HG03565 (cell line): ENCODE measurements at regions not wholly inside any gene's neighbourhood (a gene's known extent, or its start where the extent isn't known, plus 50 kb on each side); places are given as distances from the start of the nearest gene placed in this dataset.
"Not testable (repeated sequence)": the region's sequence is repeated elsewhere in the genome, so short reads cannot be mapped to it uniquely, and the experiment has no call there.

Experiments
- ATAC-seq: cut with Tn5 transposase; IDR thresholded peaks from one replicate; pipeline ENCODE4 v1.9.1; 2021; ENCODE audit warnings: mild to moderate bottlenecking, moderate library complexity; ENCODE audit not compliant: unreplicated experiment

GRCh38 chr5:93359296-93359959 is 221.6 kb downstream of the NR2F1-AS1 start:
- ATAC-seq: no peak

GRCh38 chr5:93358176-93358575 is 222.8 kb downstream of the NR2F1-AS1 start:
- ATAC-seq: no peak

GRCh38 chr5:93357686-93358085 is 223.3 kb downstream of the NR2F1-AS1 start:
- ATAC-seq: no peak

- ATAC-seq: no peak
Measured at GRCh38 chr5:93355691-93356090, 225.3 kb downstream of the NR2F1-AS1 start.

GRCh38 chr5:93352186-93352585 is 228.8 kb downstream of the NR2F1-AS1 start:
- no peak for ATAC-seq

GRCh38 chr5:93349613-93350012 is 231.4 kb downstream of the NR2F1-AS1 start:
- no peak for ATAC-seq

GRCh38 chr5:93348231-93348630 is 232.8 kb downstream of the NR2F1-AS1 start:
- ATAC-seq: no peak

- ATAC-seq: not testable (repeated sequence)
Measured at GRCh38 chr5:93346850-93347249, 234.2 kb downstream of the NR2F1-AS1 start.

GRCh38 chr5:93346301-93346700 is 234.7 kb downstream of the NR2F1-AS1 start:
- no peak for ATAC-seq

GRCh38 chr5:93343570-93343969 is 237.4 kb downstream of the NR2F1-AS1 start:
- ATAC-seq: peak; percentile 74

- peak; percentile 66 for ATAC-seq
Measured at GRCh38 chr5:93342563-93343061, 238.4 kb downstream of the NR2F1-AS1 start.

GRCh38 chr5:93340881-93341280 is 240.1 kb downstream of the NR2F1-AS1 start:
- no peak for ATAC-seq

GRCh38 chr5:93337138-93337537 is 243.9 kb downstream of the NR2F1-AS1 start:
- ATAC-seq: no peak

- ATAC-seq: no peak
Measured at GRCh38 chr5:93336330-93337110, 244.5 kb downstream of the NR2F1-AS1 start.

- no peak for ATAC-seq
Measured at GRCh38 chr5:93331863-93332262, 249.2 kb downstream of the NR2F1-AS1 start.

- ATAC-seq: no peak
Measured at GRCh38 chr5:93331241-93331640, 249.8 kb downstream of the NR2F1-AS1 start.

GRCh38 chr5:93330506-93330905 is 250.5 kb downstream of the NR2F1-AS1 start:
- ATAC-seq: no peak

- no peak for ATAC-seq
Measured at GRCh38 chr5:93329756-93330155, 251.3 kb downstream of the NR2F1-AS1 start.

- ATAC-seq: no peak
Measured at GRCh38 chr5:93328833-93329232, 252.2 kb downstream of the NR2F1-AS1 start.

GRCh38 chr5:93327605-93328004 is 253.4 kb downstream of the NR2F1-AS1 start:
- ATAC-seq: no peak

GRCh38 chr5:93325946-93326345 is 255.1 kb downstream of the NR2F1-AS1 start:
- ATAC-seq: no peak
